ENCODE measurements at regions not wholly inside any gene's neighbourhood (a gene's known extent, or its start where the extent isn't known, plus 50 kb on each side); places are given as distances from the start of the nearest gene placed in this dataset.
"Not testable (repeated sequence)": the region's sequence is repeated elsewhere in the genome, so short reads cannot be mapped to it uniquely, and the experiment has no call there.

DNA sequence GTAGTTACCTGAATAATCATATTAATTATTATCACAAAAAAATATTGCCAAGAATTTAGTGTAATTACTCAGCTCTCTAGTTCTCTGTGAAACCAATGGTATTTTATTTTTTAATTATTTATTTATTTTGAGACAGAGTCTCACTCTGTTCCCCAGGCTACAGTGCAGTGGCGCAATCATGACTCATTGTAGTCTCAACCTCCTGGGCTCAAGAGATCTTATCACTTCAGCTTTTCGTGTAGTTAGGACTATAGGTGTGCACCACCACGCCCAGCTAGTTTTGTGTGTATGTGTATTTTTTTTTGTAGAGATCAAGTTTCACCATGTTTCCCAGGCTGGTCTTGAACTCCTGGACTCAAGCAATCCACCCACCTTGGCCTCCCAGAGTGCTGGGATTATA lies 440.4 kb upstream of the CDH20 start:
- DNase-seq (ENCODE audit: low spot score): peak; percentile 52

DNA sequence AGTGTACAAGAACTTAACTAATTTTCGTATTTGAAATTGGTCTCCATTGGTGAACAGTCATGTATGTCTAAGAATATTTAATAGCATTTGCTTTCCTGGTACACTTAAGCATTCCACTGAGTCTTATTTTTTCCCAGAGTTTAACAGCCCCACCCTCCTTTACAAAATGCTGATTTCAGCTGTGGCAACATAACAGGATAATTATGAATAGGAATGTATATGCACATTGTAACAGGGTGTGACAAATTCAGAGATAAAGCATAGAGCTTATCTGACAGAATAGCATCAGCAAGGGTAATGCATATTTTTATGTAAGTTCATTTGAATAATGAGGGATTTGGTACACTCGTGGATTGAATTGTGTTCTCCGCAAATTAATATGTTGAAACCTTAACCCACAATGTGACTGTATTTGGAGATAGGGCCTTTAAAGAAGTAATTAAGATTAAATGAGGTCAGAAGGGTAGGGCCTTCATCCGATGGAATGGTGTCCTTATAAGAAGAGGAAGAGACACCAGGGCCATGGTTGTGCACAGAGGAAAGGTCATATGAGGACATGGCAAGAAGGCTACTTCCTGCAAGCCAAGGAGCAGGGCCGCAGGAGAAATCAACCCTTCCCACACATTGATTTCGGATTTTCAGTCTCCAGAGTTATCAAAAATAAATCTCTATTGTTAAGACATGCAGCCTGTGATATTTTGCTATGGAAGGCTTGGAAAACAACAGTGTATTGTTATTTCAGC lies 439.7 kb upstream of the CDH20 start:
- no peak for DNase-seq (ENCODE audit: low spot score)

DNA sequence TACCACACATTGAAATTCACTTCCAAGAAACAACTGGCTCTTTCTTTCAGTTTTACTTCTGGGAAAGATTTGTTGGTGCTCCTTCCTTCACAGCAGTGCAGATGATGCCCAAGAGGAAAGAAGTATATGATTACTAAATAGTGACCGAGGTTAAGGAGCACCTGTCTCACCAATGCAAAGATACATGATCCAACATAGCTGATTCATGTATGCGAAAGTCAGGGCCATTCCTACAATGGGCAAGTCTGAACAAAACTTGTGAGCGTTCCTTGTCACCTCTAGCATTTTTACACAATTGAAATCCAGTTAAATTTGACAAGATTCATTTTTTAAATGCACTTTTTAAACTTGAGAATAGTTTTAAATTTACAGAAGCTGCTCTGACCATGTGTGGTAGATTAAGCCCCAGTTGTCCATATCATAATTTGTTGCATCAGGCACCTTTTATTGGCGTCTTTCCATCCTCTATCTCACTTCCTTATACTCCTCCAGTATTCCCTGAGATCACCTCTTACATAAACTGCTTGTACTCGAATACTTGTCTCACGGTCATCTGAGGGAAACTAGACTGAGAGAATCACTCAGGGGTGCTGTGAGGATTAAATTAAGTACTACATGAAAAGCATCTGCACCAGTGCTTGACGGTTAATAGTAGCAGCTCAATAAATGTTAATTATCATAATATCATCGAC lies 438.8 kb upstream of the CDH20 start:
- no peak for DNase-seq (ENCODE audit: low spot score)

DNA sequence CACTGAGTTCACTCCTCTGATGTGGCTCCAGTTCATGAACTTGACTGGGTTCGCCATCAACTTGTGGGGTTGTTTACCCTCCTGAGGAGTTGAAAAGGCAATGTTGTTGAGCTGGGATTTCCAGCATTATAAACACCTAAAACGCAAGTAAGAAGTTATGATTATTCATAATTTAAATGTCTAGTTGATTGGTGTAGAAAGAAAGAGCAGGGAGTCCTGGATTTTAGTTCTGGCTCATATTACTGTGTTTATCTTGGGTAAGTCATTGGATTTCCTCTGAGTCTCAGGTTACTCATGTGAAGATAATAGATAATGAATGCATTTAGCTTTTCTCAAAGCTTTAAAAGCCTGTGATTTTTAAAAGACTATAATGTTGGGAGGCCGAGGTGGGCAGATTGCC lies 438.0 kb upstream of the CDH20 start:
- no peak for DNase-seq (ENCODE audit: low spot score)

DNA sequence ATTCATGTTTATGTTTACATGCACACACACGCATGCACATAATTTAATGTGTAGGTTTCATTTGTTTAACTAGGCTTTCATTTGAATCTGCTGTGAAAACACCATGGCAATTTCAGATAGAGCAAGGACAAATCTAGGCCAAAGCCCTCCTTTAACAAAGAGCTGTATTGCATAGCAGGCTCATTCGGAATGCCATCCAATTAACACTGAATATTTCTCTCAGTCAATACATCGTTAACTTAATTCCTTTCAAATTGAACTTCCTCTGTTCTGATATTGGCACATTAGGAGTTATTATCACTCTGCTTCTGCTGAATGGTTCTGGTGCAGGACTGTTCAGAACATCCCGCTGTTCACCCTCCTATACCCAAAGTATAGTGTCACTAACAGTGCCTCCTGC lies 435.1 kb upstream of the CDH20 start:
- DNase-seq (ENCODE audit: low spot score): no peak

DNA sequence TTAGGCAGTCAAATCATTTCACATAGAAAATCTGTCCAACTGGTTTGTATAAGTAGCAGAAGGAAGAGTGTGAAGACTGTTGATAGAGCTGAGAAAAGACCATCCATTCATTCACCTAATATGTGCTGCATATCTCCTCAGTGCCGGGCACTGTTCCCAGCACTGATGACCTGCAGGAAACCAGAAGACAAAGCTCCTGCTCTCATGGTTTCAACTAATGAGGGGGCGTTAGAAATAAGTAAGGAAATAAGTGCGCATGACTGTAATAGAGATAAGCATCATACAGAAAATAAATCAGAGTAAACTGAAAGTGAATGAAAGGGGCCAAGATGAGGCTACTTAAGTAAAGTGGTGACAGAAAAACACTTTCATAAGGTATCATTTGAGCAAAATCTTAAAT lies 427.5 kb upstream of the CDH20 start:
- DNase-seq (ENCODE audit: low spot score): no peak

DNA sequence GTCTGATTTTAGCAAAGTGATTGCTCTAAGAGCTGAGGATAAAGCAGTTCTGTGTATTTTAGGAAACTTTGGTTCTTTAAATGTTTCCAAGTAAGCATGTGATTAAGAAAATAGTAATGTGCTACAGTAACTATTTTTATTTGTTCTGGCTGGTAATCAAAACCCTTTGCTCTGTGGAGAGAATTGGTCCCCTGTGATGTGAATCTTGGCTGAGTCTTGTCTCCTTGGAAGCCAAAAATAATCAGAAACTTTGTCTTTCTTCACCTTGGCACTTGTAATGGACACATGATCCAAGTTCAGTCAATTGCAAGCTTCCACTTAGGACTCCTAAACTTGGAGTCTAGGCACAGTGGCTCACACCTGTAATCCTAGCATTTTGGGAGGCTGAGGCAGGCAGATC lies 422.7 kb upstream of the CDH20 start:
- no peak for DNase-seq (ENCODE audit: low spot score)

DNA sequence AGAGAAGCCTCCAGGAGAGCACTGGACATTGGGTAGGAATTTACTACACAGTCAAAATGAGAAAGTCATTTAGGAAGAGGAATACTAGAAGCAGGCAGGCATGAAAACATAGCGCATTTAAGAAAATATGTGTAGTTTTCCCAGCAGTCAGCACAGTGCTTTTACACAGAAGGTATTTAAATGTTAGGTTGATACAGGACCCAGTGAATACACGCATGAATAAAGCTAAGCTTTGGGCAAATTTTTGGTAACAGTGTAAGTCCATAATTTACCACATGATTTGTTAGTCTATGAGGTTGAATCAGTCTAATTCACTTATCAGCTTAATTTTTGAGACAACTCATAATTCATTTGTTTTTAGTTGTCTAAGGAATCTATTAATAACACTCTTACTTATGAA lies 421.7 kb upstream of the CDH20 start:
- no peak for DNase-seq (ENCODE audit: low spot score)

DNA sequence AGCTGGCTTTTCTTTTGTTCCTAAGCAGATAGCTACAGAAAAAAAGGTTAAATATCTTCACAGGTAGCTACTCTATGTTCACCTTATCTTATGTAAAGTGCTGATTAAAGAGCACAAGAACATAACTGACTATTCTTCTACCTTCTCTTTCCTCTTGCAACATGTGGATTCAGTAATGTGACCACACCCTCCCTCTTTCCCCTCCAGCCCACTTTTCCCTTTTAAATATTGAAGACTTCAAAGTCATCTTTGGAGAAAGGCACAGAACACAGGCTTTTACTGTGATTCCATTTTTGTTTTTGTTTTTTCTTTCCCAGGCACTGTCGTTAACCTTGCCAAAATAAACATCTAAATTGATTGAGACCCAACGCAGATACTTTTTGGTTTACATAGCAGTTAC lies 418.1 kb upstream of the CDH20 start:
- no peak for DNase-seq (ENCODE audit: low spot score)

DNA sequence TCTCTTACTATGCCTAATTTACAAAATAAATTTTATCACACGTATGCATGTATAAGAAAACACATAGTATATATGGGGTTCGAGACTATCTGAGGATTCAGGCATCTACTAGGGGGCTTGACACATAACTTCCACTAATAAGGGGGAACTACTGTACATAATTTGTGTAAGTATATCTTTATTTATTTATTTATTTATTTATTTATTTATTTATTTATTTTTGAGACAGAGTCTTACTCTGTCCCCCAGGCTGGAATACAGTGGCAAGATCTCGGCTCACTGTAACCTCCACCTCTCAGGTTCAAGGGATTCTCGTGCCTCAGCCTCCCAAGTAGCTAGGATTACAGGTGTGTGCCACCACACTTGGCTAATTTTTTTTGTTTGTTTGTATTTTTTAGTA lies 414.4 kb upstream of the CDH20 start:
- DNase-seq (ENCODE audit: low spot score): not testable (repeated sequence)

DNA sequence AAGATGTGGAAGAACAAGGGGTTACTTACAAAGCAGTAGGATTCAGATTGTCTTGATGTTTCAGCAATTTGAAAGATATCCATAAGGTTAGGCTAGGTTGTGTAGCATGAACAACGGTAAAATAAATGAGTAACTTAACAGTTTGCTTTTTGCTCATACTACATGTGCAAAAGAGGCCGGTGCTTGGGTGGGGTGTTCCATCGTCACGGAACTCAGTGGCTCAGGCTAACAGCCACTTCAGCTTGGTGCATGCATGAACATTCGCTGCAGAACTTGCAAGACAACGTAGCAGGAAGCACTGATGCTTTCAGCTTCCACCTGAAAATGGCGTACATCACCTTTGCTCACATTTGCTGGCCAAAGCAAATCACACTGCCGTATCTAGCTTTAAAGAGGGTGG lies 407.3 kb upstream of the CDH20 start:
- DNase-seq (ENCODE audit: low spot score): no peak

DNA sequence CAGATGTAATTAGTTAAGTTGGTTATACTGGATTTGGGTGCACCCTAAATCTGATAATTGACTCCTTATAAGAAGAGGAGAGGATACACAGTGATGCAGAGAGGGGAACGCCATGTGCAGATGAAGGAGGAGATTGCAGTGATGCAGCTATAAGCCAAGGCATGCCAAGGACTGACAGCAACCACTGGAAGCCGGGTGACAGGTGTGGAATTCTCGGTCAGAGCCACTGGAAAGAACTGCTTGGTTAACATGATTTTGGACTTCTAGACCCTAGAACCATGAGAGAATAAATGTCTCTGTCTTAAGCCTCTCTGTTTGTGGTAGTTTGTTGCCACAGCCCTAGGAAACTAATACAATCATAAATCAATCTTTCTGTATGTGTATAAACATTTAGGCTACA lies 403.3 kb upstream of the CDH20 start:
- no peak for DNase-seq (ENCODE audit: low spot score)

DNA sequence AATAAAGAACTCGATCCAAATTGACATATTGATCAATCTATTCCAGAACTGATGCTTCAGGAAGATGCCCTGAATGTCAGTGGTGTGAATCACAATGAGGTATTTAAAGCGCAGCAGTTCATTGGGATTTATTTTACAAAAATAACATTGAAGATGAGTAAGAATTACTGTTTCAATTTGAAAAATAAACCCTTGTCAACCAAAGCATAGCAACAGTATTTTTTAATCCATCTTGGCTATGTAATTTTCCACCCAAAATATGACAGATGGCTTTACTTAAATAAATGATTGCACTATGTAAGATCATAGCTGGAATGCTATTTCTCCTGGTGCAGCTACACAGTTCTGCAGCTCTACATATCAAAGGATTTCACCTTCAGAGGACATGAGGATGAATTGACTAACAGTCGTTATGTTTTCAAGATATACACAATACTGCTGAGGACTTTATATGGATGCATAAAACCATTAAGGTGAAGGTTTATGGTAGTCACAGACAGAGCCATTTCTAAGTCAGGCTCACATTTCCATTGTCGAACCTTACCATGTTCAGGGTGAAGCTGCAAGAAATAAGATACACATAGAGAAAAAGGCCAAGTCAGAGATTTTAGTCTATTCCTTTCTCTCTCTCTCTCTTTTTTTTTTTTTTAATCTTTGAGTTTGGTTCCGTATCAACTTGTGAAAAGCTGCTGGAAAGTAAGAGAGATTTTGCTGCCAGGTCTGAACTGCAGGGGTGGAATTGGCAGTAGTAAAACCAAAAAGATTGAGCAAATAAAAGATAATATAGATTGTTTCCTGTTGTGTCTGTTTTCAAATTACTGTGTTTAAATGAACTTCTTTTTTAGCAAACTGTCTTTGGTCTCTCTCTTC lies 398.0 kb upstream of the CDH20 start:
- no peak for DNase-seq (ENCODE audit: low spot score)

DNA sequence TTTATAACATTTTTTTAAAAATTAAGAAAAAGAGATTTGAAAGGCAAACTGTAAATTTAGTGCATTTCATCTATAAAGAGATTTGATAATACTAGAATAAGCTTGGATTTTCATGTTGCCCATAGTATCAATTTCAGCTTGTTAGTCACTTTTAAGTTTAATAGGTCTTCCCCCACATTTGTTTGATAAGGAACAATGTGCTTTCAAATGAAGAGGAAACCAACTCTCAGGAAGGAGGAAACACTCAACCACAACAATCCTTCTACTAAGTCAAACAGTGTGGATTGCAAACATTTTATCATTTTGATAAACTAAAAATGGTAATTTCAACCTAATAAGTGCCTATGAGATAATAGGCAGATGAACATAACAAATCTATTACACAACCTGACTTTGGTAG lies 397.1 kb upstream of the CDH20 start:
- no peak for DNase-seq (ENCODE audit: low spot score)

DNA sequence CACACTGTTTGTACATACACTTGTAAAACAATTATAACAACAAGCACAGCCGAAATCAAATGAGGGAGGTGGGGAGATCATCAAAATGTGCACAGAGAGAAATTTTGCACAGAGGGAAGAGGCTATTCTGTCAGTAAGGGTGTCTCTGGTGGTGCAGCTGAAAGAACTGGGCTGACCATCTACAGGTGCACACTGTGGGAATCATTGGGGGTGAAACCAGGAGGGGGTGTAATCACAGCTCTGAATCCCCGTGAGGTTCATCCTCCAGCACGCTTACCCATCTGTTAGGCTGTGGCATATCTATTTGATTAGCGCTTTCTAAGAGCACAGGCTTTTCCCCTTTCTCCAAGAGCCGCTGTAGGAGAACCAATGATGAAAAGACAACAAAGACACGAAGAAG lies 389.9 kb upstream of the CDH20 start:
- DNase-seq (ENCODE audit: low spot score): no peak

DNA sequence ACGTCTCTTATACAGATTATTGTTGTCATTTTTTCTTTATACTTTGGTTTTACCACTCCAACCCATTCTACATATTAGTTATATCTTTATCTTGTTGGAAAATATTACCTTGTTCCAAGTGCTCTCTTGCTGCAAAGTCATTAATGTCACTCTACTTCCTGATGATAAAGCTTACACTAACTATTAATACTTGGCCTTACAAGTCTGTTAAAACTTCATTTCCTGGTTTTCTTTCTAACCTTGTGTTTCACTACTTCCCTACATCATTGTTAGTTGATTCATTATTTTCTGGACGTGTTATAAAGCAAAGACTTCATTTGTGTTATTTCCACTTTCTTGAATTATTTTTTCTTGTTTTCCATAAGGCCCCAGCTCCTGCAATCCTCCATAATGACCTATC lies 382.6 kb upstream of the CDH20 start:
- no peak for DNase-seq (ENCODE audit: low spot score)

DNA sequence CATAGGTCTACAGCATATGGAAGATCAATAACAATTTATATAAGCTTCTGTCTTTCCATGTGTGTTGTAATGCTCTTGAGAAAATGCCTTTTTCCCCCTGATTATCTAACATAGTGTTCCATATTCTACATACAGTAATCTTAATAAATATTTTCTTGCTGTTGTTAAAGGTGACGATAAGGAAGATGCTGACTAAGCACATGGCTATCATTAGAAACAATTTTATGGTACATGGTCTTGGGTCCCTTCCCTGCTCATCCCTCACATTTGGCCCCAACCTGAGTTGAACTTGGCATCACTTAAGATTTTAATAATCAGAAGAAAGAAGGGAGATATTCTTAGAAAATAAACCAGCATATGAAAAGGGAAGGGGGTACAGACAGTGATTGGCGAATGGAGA lies 382.1 kb upstream of the CDH20 start:
- no peak for DNase-seq (ENCODE audit: low spot score)

DNA sequence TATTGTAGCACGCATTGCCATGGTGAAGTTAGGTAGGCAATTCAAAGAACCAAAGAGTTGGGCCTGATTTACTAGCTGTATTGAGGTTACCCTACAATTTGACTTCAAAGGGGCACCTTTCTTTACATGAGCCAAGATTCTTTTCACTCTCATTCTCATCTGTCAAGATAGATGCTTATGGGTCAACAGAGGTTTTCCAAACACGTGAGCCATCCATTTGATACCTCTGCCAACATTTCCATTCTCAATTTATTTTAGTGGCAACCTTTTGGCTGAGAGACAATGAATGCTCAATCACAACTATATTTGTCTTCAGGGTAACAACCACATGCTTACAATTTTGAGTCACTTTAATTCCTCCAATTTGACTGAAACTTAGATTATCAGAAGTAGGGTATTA lies 370.6 kb upstream of the CDH20 start:
- DNase-seq (ENCODE audit: low spot score): no peak

DNA sequence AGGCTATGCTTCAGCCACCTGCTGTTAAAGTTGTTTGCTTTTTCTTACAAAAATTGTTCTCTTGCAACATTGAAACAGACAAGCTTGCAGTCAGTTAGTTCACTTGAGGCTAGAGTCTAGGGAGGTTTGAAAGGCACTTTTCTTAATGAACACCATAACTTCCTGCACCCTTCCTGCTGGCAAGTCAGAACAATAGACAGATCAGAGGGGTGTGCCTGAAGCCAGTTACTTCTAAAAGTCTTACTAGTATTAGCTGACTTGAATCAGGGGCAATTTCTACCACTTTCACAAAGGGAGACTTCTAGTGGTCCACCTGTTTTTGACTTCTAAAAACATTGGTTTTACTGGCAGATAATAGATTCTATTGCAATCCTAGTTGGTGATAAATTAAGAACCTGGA lies 367.4 kb upstream of the CDH20 start:
- DNase-seq (ENCODE audit: low spot score): no peak

DNA sequence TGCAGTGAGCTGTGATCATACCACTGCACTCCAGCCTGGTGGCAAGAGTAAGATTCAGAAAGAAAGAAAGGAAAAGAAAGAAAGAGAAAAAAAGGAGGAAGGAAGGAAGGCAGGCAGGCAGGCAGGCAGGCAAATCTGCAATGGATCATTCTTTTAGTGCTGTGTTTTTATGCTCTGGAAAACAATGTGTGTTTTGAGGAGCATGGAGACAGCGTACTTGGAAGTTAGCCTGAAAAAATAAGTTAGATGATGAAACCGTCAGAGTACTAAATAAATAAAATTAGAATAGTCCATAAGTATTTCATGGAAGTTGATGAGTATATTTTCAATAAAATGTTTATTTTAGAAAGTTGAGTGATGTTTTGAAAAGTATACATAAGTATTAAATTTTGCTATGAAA lies 366.4 kb upstream of the CDH20 start:
- no peak for DNase-seq (ENCODE audit: low spot score)

DNA sequence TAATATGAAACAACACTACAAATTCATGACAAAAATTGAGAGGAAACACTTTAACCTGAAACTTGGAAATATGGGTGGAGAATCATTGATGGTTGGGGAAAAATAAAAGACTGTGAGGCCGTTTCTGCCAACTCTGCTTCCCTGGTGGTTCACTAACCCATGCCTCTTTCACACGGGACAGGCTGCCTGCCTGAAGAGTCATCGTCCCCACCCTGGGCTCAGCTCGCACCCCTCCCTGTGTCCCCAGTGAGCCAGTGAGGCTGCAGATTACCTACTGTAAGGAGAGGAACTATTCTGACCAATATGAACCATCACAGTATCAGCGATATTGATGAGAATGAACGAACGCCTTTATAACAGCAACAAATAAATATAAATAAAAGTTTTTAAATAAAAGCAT lies 357.8 kb upstream of the CDH20 start:
- DNase-seq (ENCODE audit: low spot score): no peak

DNA sequence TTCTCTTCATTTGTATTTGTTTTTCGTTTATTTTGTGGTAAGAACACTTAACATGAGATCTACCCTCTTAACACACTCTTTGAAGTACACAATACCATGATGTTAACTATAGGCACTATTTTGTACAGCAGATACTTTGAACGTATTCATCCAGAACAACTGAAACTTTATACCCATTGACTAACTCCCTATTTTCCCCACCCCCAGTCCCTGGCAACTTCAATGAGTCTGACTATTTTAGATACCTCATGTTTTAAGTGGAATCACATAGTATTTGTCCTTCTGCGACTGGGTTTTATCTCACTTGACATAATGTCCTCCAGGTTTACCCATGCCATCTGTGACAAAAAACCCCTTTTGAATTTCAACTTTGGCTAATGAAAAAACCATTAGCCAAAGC lies 356.3 kb upstream of the CDH20 start:
- DNase-seq (ENCODE audit: low spot score): no peak

DNA sequence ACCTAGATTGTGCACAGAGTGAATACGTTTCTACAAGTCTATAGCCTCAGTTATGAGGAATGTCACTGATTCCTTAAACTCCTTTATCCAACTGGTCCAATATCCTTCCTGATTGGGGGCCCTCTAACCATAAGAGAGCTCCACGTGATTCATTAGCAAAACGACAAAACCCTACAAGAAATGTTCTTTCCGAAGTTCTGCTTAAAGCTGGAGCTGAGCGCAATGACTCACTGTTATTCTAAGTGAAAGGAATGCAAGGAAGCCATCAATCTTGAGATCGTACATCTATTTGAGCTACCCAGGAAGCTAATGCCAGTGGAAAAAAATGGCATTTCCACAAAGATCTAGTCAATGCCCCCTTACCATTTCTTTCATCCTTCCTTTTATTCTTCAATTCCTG lies 354.9 kb upstream of the CDH20 start:
- peak; percentile 86 for DNase-seq (ENCODE audit: low spot score)
